Neural progenitor cell (in vitro differentiated cells): ENCODE measurements at regions not wholly inside any gene's neighbourhood (a gene's known extent, or its start where the extent isn't known, plus 50 kb on each side); places are given as distances from the start of the nearest gene placed in this dataset.

ENCODE experiments used
- DNase-seq: peaks from one replicate; pipeline ENCODE4 v3.0.0-alpha.2; 2016; ENCODE audit warnings: low spot score
- H2AFZ ChIP-seq: fragments of 200-600 bp; sonication (generic); replicated peaks from 2 replicates; pipeline ENCODE4 v1.6.1; 2016; ENCODE audit warnings: antibody characterized with exemption
- H3F3A ChIP-seq: fragments of 200-600 bp; sonication (generic); 2 replicates; pipeline ENCODE4 v1.6.1; 2016; ENCODE audit warnings: antibody characterized with exemption, low read depth
- H3K27ac ChIP-seq: fragments of 200-600 bp; sonication (generic); 2 replicates; pipeline ENCODE4 v1.5.1; 2016; ENCODE audit warnings: mild to moderate bottlenecking
- H3K27me3 ChIP-seq: fragments of 200-600 bp; sonication (generic); 2 replicates; pipeline ENCODE4 v1.6.1; 2016; ENCODE audit warnings: mild to moderate bottlenecking, moderate library complexity
- H3K36me3 ChIP-seq: fragments of 200-600 bp; sonication (generic); 2 replicates; pipeline ENCODE4 v1.5.1; 2016
- H3K4me1 ChIP-seq: fragments of 200-600 bp; sonication (generic); 2 replicates; pipeline ENCODE4 v1.6.1; 2016; ENCODE audit warnings: mixed run types
- H3K4me2 ChIP-seq: fragments of 200-600 bp; sonication (generic); 2 replicates; pipeline ENCODE4 v1.6.1; 2016
- H3K4me3 ChIP-seq: fragments of 200-600 bp; sonication (generic); 2 replicates; pipeline ENCODE4 v1.5.1; 2016
- H3K79me2 ChIP-seq: fragments of 200-600 bp; sonication (generic); 2 replicates; pipeline ENCODE4 v1.6.1; 2016; ENCODE audit warnings: low read depth
- H3K9ac ChIP-seq: fragments of 200-600 bp; sonication (generic); 2 replicates; pipeline ENCODE4 v1.6.1; 2016
- H3K9me3 ChIP-seq: fragments of 200-600 bp; sonication (generic); 2 replicates; pipeline ENCODE4 v1.5.1; 2016; ENCODE audit warnings: low read depth
- H4K20me1 ChIP-seq: fragments of 200-600 bp; sonication (generic); 2 replicates; pipeline ENCODE4 v1.6.1; 2016; ENCODE audit warnings: low read depth
- H3K27ac Mint-ChIP-seq: 3 replicates; pipeline ENCODE4 v1.8.0; 2021; ENCODE audit warnings: mixed read lengths
- H3K27me3 Mint-ChIP-seq: 2 replicates; pipeline ENCODE4 v1.8.0; 2022; ENCODE audit warnings: low read depth, mild to moderate bottlenecking, inconsistent platforms, moderate library complexity, mixed read lengths; ENCODE audit not compliant: insufficient read depth
- H3K36me3 Mint-ChIP-seq: 3 replicates; pipeline ENCODE4 v1.8.0; 2021; ENCODE audit warnings: mixed read lengths
- H3K4me1 Mint-ChIP-seq: 3 replicates; pipeline ENCODE4 v1.8.0; 2021; ENCODE audit warnings: mixed read lengths
- H3K4me3 Mint-ChIP-seq: 3 replicates; pipeline ENCODE4 v1.8.0; 2021; ENCODE audit warnings: mild to moderate bottlenecking, moderate library complexity, mixed read lengths
- H3K9me3 Mint-ChIP-seq: 3 replicates; pipeline ENCODE4 v1.8.0; 2020; ENCODE audit warnings: mixed read lengths
- CTCF ChIP-seq: fragments of 200-600 bp; sonication (generic); IDR thresholded peaks from 2 replicates; pipeline ENCODE4 v1.5.1; 2017; ENCODE audit warnings: antibody characterized with exemption, mild to moderate bottlenecking
- EZH2 ChIP-seq: fragments of 200-600 bp; sonication (generic); IDR thresholded peaks from 2 replicates; pipeline ENCODE4 v1.6.1; 2017; ENCODE audit warnings: antibody characterized with exemption, mild to moderate bottlenecking, moderate library complexity
- EZH2phosphoT487 ChIP-seq: fragments of 200-600 bp; sonication (generic); IDR thresholded peaks from 2 replicates; pipeline ENCODE4 v1.6.1; 2017; ENCODE audit warnings: antibody characterized with exemption

- TF ChIP-seq EZH2phosphoT487 (no peak), CTCF (no peak), EZH2 (no peak)
- H3K36me3 Mint-ChIP-seq: peaks cover 2% of the 10 kb centered on the region
- Histone ChIP-seq H3F3A (no peaks in the 10 kb centered on the region), H3K4me3 (no peak overlapping the region), H3K9ac (no peak overlapping the region), H3K4me1 (no peaks in the 10 kb centered on the region), H3K36me3 (no peaks in the 10 kb centered on the region), H3K4me2 (no peak overlapping the region), H4K20me1 (no peaks in the 10 kb centered on the region), H3K27me3 (no peaks in the 10 kb centered on the region), H3K9me3 (no peaks in the 10 kb centered on the region), H3K27ac (no peak overlapping the region), H2AFZ (peak overlapping the region; percentile 90), H3K79me2 (no peaks in the 10 kb centered on the region)
- H3K9me3 Mint-ChIP-seq: no peaks in the 10 kb centered on the region
- H3K27me3 Mint-ChIP-seq: peaks cover 2% of the 10 kb centered on the region
- no peak for DNase-seq
- H3K4me3 Mint-ChIP-seq: no peak overlapping the region
- H3K4me1 Mint-ChIP-seq: peaks cover 19% of the 10 kb centered on the region
- peak overlapping the region; percentile 13 for H3K27ac Mint-ChIP-seq
Observed at GRCh38 chr4:129239088-129239487, 143.1 kb downstream of the C4orf33 start.

- Mint-ChIP-seq H3K4me1 (peaks cover 19% of the 10 kb centered on the region), H3K4me3 (no peak overlapping the region), H3K27me3 (peaks cover 2% of the 10 kb centered on the region), H3K36me3 (no peaks in the 10 kb centered on the region), H3K27ac (no peak overlapping the region), H3K9me3 (no peaks in the 10 kb centered on the region)
- Histone ChIP-seq H3K79me2 (no peaks in the 10 kb centered on the region), H3K9ac (no peak overlapping the region), H3K27ac (no peak overlapping the region), H3K9me3 (no peaks in the 10 kb centered on the region), H3K4me2 (no peak overlapping the region), H2AFZ (peak overlapping the region; percentile 13), H3K4me1 (no peaks in the 10 kb centered on the region), H3K4me3 (no peak overlapping the region), H3F3A (no peaks in the 10 kb centered on the region), H3K36me3 (no peaks in the 10 kb centered on the region), H4K20me1 (no peaks in the 10 kb centered on the region), H3K27me3 (no peaks in the 10 kb centered on the region)
- TF ChIP-seq EZH2 (no peak), CTCF (no peak), EZH2phosphoT487 (no peak)
- DNase-seq: peak; percentile 6
Observed at GRCh38 chr4:129240816-129241215, 144.9 kb downstream of the C4orf33 start.

DNA sequence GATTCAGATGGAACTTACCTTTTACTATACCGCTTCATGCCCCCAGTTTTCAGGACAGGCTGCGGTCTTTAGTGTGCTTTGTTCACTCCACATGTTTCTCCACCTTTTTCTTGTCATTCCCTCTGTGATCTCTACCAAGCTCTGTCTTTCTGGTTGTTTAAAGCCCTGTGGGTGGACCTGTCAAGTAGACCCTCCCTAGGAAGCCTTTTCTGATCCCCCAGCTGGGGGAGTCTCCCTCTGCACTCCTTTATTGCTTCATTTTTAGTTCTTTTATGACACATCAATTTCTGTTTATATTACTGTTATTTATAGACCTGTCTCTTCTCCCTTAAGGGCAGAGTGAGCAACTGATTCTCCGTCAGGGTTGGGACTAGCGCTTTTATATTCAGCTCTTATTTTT is 150.2 kb downstream of the C4orf33 start:
- H3K27me3 Mint-ChIP-seq: no peaks in the 10 kb centered on the region
- H3K9ac ChIP-seq: no peak overlapping the region
- no peak overlapping the region for H3K27ac ChIP-seq
- H3K9me3 ChIP-seq: no peaks in the 10 kb centered on the region
- DNase-seq: no peak
- H3K36me3 Mint-ChIP-seq: no peaks in the 10 kb centered on the region
- H3K4me1 ChIP-seq: no peaks in the 10 kb centered on the region
- H3F3A ChIP-seq: no peaks in the 10 kb centered on the region
- no peak overlapping the region for H2AFZ ChIP-seq
- no peak overlapping the region for H3K4me3 Mint-ChIP-seq
- H3K9me3 Mint-ChIP-seq: peaks cover 4% of the 10 kb centered on the region
- H4K20me1 ChIP-seq: no peaks in the 10 kb centered on the region
- H3K4me2 ChIP-seq: no peak overlapping the region
- no peaks in the 10 kb centered on the region for H3K36me3 ChIP-seq
- no peak overlapping the region for H3K4me3 ChIP-seq
- H3K79me2 ChIP-seq: no peaks in the 10 kb centered on the region
- H3K4me1 Mint-ChIP-seq: peaks cover 12% of the 10 kb centered on the region
- H3K27me3 ChIP-seq: no peaks in the 10 kb centered on the region
- no peak overlapping the region for H3K27ac Mint-ChIP-seq
- TF ChIP-seq EZH2phosphoT487 (no peak), CTCF (no peak), EZH2 (no peak)
